Medulla oblongata (tissue), 1 donor: ENCODE measurements at regions not wholly inside any gene's neighbourhood (a gene's known extent, or its start where the extent isn't known, plus 50 kb on each side); places are given as distances from the start of the nearest gene placed in this dataset.

Experiments used
- DNase-seq: peaks from one replicate; pipeline ENCODE4 v3.0.0-alpha.2; 2015; ENCODE audit errors: extremely low spot score

DNA sequence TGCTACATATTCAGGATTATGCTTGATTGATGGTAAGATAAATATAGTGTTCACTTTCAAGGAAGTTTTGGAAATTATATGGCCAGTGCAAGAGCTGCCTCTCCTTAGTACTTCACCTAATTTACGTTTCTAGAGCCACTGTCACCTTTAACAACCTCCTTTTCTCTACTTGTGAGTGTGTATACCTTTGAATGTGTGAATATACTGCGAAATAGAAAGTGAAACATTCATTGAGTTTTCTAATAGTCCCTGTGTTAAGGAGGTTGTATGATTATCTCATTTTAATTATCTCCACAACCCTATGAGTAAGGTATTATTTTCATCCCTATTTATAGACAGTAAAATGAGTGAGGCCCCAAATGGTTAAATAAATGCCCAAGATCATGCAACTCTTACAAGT lies 1050.5 kb downstream of the XPNPEP1 start:
- no peak for DNase-seq

DNA sequence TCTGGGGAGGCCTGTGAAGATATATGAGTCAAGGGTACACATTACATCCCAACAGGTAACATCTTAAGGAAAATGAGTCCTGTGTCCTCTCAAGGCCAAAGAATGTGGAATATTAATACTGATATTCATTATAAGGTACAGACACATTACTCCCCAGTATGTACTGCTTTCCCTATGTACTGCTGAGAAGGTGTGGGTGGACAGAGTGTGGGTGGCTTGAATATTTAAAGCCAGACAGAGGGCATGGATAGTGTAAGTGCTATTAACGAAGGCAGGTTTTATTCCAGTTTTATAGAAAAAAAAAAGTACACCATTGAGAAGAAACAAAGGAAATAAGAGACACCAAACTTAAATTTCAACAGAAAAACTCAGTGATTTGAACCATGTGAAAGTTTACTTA lies 1054.4 kb downstream of the XPNPEP1 start:
- DNase-seq: no peak

DNA sequence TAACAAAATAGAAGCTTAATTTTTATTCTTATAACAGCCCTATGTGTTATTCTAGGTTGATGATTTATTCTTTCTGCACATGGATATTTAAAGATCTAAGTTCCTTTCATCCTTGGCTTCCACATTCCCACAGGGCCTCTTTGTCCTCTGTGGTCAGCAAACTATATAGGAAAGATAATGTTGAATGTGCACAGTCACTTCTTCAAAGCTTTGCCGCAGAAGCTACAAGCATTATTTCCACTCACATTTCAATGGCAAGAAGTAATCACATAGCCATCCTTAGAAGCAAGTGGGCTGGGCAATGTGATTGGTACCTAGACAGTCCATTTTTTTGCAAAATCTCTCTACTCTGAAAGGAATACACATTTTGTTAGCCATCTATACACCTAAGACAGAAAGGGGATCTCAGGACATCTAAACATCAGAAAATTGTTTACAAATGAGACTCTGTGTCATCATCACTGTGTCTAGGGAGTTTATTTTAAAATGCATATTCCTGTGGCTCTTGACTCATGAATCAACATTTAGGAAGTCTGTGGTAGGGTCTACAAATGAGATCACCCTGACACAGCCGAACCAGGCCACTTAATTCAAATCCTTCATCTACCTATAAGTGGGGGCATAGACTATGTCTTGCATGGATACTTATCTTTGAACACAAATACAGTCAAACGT lies 1060.5 kb downstream of the XPNPEP1 start:
- DNase-seq: no peak

DNA sequence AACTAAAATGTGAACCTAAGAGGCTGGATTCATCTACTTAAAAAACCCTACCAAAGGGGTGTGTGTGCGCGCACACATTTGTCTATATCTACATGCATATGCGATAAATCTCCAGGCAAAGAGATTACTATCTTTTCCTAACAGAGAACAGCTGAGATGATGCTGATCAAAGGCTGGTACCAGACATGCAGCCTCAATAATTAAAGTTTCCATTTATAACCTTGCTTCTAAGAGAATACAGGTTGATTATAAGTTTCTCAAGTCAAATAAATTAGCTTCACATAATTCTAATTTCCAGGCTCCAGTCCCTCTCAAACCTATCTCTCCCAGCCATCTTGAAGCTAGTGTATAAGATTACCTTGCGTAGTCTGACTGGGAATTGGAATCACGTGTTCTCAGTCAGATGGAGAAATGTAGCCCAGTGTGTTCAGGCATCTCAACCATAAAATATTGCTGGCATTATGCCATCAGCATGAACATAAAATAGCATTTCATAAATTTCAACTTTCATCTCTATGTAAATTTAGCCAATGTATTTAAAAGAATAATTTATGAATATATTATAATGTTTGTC lies 1062.0 kb downstream of the XPNPEP1 start:
- no peak for DNase-seq

DNA sequence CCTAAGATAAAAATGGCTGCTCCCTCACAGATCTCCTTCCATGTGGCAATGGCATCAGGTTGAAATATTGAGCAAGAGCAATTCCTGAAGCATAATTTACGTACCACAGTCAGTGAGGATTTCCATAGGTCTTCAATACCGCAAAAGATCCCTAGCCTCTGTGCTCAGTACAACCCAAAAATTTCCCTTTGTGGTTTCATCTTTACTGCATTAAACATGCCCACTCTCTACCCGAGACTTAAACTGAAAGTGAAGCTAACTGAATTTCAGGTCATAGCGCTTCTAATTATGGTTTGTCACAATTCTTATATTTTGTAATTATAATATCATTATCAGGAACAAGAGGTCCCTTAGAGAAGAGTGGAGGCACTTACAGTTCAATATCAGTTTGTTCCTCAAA lies 1071.1 kb downstream of the XPNPEP1 start:
- no peak for DNase-seq

DNA sequence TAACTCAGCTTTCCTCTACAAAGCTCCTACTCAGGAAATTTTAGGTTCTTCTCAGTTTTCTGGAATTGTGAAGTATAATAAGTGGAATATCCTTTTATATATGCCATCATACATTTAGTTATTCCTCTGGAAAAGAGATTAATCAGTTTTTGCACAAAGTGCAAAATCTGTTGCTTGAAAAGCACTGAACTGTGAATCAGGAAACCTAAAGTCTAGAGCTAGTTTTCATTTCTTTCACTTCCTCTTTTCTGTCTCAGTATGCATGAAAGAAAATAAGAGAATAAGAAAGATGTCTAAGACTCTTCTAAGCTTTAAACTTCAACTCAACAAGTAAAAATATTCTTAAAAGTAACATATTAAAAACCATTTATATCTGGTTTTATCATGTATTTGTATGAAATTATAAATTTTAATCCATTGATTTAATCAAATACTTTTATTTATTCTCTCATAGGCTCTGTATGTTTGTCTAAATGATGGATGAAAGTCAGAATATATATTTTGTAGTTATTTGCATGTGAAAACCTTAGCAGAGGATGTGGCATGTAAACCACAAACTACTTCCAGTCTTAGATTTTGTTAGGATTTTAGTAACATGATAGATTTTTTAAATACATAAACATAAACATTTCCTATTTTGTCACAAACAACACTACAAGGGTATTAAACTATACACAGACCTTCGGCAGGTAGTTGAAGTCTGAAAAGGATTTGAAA lies 1073.0 kb downstream of the XPNPEP1 start:
- no peak for DNase-seq

DNA sequence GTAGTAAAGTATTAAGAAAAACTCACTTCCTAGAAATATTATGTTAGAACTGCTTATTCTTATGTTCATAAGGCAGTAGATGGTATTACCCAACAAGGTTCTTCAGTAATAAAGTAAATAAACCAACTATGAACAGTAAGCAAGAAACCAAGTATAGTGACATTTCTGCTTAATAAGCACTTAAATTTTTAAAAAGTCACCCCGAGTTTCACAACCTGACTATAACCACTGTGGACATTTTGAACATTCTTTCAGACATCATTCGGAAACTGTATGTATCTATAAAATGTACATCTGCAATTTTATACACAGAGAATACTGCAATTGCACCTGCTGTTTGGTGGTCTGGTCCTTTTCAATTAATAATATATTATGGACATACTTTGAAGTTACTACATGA lies 1073.6 kb downstream of the XPNPEP1 start:
- DNase-seq: no peak

DNA sequence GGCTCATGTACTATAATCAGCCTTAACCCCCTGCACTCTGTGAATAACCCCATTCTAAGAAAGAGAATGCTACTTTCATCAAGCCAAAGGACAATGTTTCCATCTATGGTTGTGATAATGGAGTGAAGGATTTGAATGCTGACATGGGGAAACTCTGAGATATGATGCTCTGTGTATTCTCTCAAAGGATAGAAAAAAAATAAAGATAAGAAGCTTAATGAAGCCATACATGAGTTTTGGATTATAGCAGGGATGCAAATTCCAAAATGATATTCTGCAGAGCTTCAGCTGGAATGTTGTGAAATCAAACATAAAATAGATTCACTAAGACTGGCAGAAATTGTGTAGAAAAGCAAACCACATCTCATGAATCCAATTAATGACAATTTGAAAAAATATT lies 1074.1 kb downstream of the XPNPEP1 start:
- DNase-seq: no peak

DNA sequence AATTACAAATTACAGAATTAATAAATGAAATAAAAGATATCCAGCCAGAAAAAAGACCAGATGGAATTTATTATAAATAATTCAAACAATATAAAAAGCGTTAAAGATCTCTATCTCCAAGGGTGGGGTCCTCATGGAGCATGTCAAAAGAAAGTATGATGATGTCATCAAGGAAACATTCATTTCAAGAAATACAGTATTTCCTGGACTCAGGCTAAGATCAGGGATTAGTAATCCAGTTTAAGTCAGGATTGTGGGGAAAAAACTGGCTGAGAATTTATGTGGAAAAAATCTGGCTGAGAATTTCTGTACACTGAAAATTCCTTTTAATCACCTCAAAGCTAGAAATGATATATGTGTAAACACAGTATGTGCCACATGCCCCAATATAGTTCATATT lies 1075.3 kb downstream of the XPNPEP1 start:
- no peak for DNase-seq

DNA sequence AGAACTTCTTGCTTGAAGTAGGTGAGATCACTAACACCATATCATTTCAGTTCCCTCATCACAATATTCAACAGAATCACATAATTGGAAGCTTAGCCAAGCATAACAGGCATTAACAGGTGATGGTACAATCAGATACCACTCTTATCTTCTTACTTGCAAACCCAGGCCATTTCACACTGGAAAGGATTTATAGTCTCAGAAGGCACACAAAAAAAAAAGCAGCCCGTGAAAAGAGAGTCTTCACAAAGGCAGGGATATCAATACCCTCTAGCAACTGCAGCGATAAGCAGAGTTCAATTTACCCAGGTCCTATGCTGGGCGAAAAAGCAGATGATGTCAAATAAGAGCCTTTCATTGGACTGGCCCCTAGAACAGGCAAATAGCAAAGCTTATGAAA lies 1082.4 kb downstream of the XPNPEP1 start:
- DNase-seq: no peak

DNA sequence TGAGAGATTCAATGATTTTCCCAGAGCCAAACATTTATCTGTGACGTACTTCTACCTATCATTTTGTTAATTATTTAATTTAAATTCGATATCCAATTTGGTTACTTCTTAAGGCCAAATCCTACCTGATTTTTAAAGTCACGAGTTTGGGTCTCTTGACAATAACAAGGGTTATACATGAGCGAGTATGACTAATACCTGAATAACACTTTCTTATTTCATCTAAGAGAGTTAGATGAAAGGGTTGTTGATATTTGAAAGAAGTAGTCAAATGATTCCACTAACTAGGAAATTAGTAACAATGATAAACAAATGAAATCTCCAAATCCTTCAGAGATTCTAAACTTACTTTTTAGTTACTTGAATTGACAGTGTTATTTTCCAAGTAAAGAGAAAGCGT lies 1086.9 kb downstream of the XPNPEP1 start:
- no peak for DNase-seq

DNA sequence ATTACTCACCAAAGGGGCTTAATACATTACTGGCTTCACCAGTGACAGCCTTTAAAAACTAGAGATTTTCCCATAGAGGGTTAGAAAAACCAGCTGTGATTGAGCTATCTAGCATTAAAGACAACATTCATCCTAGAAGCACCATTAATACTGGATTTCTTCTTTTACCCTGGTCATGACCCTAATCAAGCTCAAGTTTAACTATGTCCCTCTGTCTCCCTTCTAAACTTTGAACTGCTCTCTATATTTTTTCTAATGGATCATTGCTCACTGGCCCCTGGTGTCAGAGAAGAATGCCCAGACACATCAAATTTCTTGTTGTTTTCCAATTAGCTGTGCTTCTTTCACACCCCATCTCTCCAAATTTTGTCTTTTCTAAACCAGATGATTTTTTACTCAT lies 1101.3 kb downstream of the XPNPEP1 start:
- no peak for DNase-seq

DNA sequence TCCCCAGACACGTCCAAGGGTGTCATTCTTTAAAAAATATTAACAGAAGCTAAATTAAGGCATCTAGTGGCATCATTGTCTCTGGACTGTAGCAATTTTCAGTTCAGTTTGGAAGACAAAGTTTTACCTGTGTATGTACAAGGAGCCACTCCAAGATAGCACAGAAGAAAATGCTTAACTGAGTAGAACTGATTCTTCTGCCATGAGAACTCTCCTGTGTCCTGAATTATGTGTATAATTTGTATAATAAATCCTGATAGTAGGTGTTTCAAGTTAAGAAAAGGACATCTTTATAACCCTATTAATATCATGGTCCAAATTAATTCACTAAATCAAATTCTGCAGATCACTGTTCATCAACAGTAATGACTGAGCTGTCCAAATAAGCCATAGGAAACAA lies 1104.0 kb downstream of the XPNPEP1 start:
- no peak for DNase-seq

DNA sequence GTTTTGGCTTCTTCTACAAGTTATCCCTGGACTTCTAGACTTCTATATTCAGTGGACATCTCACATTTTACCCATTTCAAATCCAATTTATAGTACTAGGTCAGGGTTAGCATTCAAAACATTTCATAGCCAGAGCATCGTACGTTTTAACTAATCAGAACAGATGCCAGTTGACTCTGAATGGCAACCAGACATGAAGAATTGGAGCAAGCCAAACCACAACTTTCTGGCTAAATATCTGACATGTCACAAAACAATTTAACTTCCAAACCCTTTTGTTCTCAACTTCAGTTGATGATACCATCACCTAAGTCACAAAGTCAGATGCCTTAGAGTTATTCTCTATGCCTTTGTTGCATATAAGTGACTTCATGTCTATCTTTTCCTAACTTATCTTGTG lies 1105.7 kb downstream of the XPNPEP1 start:
- DNase-seq: no peak

DNA sequence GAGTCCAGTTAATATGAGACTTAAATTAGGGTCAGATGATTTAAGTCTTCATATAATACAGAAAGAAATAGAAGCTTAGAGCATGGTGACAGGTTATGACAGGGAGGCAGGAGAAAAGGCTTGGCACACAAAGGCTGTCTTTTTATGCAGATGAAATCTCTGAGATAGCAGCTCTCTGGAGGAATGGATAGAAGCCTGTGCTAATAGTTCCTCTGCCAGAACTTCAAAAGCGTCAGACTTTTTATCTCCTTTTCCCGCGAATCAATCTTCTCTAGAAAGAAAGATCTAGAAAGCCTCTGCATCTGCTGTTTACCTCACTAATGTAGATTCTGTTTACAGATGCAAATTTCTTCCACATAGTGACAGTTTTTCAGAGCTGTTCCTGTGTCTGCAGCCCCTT lies 1106.2 kb downstream of the XPNPEP1 start:
- DNase-seq: no peak

DNA sequence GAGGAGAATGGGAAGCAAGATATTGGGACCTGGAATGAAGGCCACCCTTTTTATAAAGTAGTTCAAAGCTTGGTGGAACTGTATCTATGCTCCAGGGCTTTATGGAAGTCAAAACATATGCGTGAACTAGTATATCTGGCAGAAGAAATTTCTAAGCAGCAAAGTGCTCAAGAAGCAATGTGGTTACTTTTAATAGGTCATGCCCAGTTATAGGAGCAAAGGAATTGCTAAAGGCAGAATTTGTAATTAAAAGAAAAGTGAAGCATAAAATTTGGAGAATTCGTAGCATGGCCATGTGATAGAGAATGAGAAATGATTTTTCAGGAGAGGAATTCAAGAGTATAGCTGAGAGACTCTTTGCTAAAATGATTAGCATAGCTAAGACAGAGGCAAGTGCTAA lies 1110.4 kb downstream of the XPNPEP1 start:
- DNase-seq: no peak

DNA sequence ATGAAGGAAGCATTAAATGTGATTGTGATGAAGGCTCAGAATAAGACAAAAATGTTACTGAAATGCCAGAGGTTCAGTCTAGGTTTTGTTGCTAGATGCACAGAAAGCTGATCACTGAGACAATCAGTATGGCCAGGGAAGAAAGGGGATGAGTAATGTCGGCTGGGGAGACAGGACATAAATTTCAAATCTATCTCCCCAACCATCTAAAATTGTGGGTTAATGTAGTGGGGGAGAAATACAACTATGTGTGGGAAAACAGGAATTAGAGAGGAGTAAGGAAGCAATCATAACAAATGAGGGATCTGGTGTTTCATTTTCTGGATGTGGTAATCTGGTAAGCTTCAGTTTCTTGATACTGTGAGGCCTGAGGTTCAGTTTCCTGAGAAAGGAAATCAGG lies 1111.0 kb downstream of the XPNPEP1 start:
- no peak for DNase-seq

DNA sequence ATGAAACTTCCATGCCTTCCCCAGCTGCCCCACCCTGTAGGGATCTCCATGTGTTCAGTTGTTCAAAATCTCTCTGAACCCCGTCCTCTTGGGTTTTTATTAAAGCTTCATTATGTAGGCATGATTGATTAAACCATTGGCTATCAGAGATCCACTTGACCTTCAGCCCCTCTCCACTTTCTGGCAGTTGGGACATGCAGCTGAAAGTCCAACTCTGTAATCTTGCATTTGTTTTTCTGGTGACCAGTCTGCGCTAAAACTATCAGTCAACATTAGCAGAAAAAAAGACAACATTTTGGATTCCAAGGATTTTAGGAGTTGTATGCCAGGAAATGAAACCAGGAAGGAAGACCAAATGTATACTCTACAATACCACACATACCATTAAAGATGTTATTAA lies 1115.1 kb downstream of the XPNPEP1 start:
- DNase-seq: no peak

DNA sequence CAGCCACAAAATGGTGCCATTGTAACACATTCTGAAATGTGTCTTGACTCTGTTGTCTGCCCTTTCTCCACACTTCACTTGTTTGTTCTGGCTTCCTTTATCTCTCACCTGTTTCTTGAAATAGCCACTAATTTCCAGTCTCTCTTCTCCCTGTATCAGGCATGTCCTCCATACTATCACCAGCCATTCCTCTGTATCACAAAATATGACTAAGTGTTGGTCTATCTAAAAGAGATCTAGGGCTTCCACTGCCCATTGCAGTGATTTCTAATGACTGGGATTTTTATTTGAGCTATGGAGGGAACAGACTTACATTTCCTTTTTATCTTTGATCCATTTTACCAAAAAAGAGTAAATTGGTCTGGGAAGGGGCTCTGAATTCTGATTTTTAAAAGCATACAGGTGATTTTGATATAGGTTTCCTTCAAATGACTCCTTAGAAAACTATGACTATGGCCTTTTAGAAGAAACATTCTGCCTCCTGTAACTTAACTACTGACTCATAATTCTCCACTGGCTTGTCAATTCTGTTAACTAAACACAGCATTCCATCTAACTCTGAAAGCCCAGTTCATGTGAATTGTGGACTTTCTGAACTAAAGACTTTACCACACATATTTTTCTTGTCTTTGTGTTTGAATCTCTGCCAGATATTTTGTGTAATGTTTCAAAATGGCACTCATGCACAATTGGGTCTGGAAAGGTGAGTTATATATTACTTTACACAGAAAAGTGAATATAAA lies 1121.4 kb downstream of the XPNPEP1 start:
- DNase-seq: no peak

DNA sequence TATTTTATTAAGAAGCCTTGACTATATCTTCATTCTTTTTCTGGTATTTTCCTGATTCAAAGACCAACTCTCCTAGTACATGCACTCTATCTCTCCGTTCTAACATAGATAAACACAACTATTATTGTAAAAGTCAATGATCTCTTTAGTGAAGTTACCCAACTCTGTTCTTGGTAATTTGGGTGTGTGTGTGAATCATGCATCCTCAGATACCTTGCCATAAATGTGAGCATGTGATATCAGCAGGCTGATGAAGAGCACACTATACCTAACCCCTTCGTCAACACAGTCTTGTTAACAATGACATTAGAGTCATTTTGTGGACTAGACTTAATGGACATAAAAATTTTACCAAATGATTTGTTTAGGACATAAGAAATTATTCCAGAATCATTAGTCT lies 1122.1 kb downstream of the XPNPEP1 start:
- no peak for DNase-seq

DNA sequence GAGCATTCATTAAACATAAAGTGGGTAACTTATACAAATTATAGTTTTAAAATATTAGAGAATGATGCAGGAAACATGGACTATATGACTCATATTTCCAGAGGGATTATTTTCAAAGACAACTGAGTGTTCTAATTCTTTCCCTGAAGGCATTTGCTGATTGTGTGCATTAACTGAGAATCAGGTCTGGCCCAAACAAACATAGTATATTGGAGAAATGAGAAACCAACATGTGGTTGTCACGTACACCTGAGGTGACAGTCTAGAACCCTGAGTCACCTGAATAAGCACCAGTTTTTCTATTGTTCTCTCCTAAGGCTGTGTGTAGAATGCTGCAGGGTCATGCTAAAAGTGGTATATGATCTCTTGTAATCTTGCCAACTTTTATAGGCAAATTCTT lies 1125.7 kb downstream of the XPNPEP1 start:
- DNase-seq: no peak

DNA sequence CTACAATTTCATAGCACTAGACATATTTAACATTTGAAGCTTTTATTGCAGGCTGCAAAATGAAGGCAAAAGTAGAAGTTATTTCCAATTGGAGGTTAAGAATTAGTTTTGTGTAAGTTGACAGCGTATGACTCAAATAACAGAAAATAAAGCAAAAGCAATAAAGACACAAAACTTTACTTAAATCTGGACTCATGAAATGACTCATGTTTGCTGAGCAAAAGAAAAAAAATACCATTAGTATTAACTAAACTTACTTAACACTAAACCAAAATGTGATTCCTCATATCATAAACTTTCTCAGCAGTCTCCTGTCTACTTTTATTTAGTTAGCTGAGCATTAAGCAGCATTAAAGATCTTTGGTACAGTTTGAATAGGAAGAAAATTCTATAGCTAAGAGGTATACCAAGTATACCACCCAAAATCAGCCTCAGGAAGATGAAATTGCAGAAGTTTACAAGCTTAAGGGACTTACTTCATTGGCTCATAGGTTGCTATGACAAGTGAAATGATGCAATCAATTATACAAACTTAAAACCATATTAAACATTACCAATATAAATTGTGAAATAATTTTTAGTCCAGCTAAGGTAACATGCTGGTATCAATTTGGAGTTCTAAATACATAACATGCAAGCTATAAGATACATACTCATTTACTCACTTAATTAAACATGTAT lies 1131.4 kb downstream of the XPNPEP1 start:
- DNase-seq: no peak
